Type B pancreatic cell (in vitro differentiated cells): ENCODE measurements at regions not wholly inside any gene's neighbourhood (a gene's known extent, or its start where the extent isn't known, plus 50 kb on each side); places are given as distances from the start of the nearest gene placed in this dataset.
A peak's percentile ranks its signal among the peaks of the same experiment; 100 is the strongest.
"Not testable (repeated sequence)": the region's sequence is repeated elsewhere in the genome, so short reads cannot be mapped to it uniquely, and the experiment has no call there.

Experiments used
- DNase-seq: peaks from one replicate; pipeline ENCODE4 v3.0.0; 2021; ENCODE audit warnings: mixed read lengths; ENCODE audit not compliant: unreplicated experiment; ENCODE audit errors: extremely low spot score
- H3K27ac Mint-ChIP-seq: 2 replicates; pipeline ENCODE4 v1.8.0; 2021; ENCODE audit warnings: mild to moderate bottlenecking, mixed read lengths
- H3K27me3 Mint-ChIP-seq: 2 replicates; pipeline ENCODE4 v1.8.0; 2021; ENCODE audit warnings: mixed read lengths
- H3K36me3 Mint-ChIP-seq: 2 replicates; pipeline ENCODE4 v1.8.0; 2021; ENCODE audit warnings: mixed read lengths
- H3K4me1 Mint-ChIP-seq: one replicate; pipeline ENCODE4 v1.8.0; 2021; ENCODE audit warnings: mixed read lengths; ENCODE audit not compliant: unreplicated experiment
- H3K4me3 Mint-ChIP-seq: 2 replicates; pipeline ENCODE4 v1.8.0; 2021; ENCODE audit warnings: mild to moderate bottlenecking, mixed read lengths
- H3K9me3 Mint-ChIP-seq: 2 replicates; pipeline ENCODE4 v1.8.0; 2021; ENCODE audit warnings: mixed read lengths
- TF ChIP-seq, protein P1 (sequence below): fragments of 200-600 bp; sonication (generic); conservative IDR thresholded peaks from 2 replicates; pipeline ENCODE4 v1.5.0; 2021; ENCODE audit warnings: antibody characterized with exemption, mild to moderate bottlenecking

DNA sequence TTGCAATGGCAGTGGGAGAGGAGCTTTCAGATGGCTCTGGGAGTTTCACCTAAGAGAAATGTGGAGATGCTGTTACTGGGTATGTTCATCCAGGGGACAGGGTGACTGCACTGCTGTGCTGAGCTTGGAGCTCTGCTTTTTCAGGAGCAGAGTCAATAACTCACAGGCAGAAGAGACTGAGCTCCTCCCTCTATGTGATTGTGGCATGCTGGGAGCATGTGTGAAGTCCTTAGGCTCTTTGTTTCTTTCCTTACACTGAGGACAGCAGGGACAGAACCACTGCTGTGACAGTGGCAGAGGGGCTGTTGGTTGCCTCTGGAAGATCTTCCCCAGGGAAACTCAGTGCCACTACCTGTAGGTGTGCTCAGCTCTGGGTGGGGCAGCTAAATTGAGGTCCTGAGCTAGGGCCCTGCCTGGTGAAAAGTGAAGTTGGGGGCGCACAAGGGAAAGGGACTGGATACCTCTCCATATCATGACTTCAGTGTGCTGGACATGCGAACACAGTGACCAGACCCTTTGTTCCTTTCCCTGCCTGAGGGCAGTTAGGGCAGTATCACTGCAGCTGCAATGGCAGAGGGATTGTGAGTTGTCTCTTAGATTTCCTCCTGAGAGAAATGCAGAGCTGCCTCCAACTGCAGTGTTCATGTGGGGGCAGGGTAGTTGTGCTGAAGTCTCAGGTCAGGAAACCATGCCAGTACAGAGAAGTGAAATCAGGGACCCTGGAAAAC lies 156.7 kb downstream of the TENT5D start:
- no peaks in the 10 kb centered on the region for H3K27me3 Mint-ChIP-seq
- H3K27ac Mint-ChIP-seq, result no peak overlapping the region
- no peaks in the 10 kb centered on the region for H3K9me3 Mint-ChIP-seq

DNA sequence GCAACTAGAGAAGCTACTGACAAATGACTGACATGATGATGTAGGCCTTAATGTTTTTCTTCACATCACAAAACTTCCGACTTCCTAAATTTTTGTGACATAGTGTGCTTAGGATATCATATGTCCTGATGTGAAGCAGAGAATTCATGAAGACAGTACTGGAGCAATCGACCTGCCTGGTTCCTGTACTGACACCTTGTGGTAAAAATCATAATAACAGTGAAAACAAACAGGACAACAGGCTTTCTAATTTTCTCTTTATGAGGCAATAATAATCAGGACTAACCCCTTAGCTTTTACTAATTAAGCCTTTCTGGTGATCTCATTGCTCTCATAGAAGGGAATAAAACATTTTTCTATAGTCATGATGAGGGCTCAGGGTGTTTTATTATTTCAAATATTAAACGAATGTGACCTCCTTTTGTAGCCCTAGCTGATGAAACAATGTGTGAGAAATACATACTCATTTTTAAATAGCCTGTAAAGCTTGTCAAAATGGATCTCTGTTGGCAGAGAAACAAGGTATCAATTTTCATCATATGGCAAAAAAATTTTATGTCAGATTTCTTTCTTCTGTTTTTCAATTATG lies 158.4 kb downstream of the TENT5D start:
- Mint-ChIP-seq H3K36me3 (no peaks in the 10 kb centered on the region), H3K9me3 (no peaks in the 10 kb centered on the region), H3K27ac (no peak overlapping the region), H3K4me1 (no peaks in the 10 kb centered on the region), H3K27me3 (no peaks in the 10 kb centered on the region), H3K4me3 (no peak overlapping the region)
- TF ChIP-seq, protein P1, sequence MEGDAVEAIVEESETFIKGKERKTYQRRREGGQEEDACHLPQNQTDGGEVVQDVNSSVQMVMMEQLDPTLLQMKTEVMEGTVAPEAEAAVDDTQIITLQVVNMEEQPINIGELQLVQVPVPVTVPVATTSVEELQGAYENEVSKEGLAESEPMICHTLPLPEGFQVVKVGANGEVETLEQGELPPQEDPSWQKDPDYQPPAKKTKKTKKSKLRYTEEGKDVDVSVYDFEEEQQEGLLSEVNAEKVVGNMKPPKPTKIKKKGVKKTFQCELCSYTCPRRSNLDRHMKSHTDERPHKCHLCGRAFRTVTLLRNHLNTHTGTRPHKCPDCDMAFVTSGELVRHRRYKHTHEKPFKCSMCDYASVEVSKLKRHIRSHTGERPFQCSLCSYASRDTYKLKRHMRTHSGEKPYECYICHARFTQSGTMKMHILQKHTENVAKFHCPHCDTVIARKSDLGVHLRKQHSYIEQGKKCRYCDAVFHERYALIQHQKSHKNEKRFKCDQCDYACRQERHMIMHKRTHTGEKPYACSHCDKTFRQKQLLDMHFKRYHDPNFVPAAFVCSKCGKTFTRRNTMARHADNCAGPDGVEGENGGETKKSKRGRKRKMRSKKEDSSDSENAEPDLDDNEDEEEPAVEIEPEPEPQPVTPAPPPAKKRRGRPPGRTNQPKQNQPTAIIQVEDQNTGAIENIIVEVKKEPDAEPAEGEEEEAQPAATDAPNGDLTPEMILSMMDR, result peak; percentile 69
- DNase-seq, result no peak

More for the DNA sequence above, 156.7 kb downstream of the TENT5D start:
- TF ChIP-seq, protein P1, result no peak
- DNase-seq, result no peak
- H3K4me1 Mint-ChIP-seq, result no peaks in the 10 kb centered on the region
- no peaks in the 10 kb centered on the region for H3K36me3 Mint-ChIP-seq
- H3K4me3 Mint-ChIP-seq, result no peak overlapping the region

DNA sequence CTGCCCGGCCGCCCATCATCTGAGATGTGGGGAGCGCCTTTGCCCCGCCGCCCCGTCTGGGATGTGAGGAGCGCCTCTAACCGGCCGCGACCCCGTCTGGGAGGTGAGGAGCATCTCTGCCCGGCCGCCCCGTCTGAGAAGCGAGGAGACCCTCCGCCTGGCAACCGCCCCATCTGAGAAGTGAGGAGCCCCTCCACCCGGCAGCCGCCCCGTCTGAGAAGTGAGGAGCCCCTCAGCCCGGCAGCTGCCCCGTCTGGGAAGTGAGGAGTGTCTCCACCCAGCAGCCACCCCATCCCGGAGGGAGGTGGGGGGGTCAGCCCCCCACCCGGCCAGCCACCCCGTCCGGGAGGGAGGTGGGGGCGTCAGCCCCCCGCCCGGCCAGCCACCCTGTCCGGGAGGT lies 170.7 kb downstream of the TENT5D start:
- H3K9me3 Mint-ChIP-seq, H3K36me3 Mint-ChIP-seq, DNase-seq, H3K4me3 Mint-ChIP-seq, H3K27ac Mint-ChIP-seq, H3K4me1 Mint-ChIP-seq, H3K27me3 Mint-ChIP-seq: not testable (repeated sequence)

DNA sequence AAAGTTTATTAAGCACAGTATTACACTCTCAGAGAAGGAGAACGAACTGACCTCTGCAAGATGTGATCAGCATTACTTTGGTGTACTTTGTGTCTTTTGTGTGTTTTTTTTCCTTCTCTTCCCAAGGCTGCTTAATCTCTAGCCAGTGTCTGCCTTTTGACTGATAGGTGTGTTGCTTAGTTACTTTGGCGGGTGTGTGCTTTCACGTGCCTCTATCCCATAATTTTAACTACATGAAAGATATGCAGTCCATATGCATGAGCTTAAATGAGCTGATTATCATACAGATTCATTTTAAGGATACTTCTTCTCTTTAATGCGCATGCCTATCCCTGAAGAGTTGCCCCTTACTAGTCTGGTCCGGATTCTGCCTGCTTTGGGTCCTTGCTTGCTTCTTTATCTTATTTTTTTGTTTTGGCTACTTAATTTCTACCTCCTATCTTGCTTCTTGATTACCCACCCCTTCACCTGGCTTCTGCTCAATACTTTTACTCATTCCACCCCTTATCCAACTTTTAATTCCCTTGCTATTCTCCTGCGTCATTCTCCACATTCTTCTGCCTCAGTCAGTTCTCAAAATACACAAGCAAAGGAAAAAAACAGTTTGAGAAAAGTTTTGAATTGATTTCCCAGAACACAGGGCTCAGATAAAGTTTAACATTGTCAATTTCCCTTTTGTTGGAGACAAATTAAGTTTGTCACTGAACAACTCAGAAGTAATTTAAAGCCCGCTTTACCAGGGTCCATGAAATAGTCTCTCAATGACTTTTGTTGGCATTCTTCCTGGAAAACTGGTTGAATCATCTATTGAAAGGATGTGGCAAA lies 182.0 kb downstream of the TENT5D start:
- Mint-ChIP-seq H3K27me3 (no peaks in the 10 kb centered on the region), H3K36me3 (no peaks in the 10 kb centered on the region), H3K9me3 (no peaks in the 10 kb centered on the region), H3K4me1 (no peaks in the 10 kb centered on the region), H3K27ac (no peak overlapping the region), H3K4me3 (no peak overlapping the region)
- TF ChIP-seq, protein P1, result no peak
- DNase-seq, result no peak
